ENCODE measurements at regions not wholly inside any gene's neighbourhood (a gene's known extent, or its start where the extent isn't known, plus 50 kb on each side); places are given as distances from the start of the nearest gene placed in this dataset.
A peak's percentile ranks its signal among the peaks of the same experiment; 100 is the strongest.

- Mint-ChIP-seq H3K27ac (ENCODE audit: low read depth, unreplicated experiment) (no peak overlapping the region), H3K4me3 (ENCODE audit: unreplicated experiment) (no peak overlapping the region), H3K27me3 (ENCODE audit: insufficient read depth, unreplicated experiment) (peaks cover 48% of the 10 kb centered on the region), H3K9me3 (ENCODE audit: unreplicated experiment) (no peaks in the 10 kb centered on the region), H3K4me1 (ENCODE audit: insufficient read depth, unreplicated experiment) (no peaks in the 10 kb centered on the region), H3K36me3 (ENCODE audit: insufficient read depth, unreplicated experiment) (no peaks in the 10 kb centered on the region)
- BruUV-seq (replicated peaks), result no TSS peak
- peak; percentile 7 for DNase-seq (ENCODE audit: unreplicated experiment)
- intact Hi-C loops (cut with micrococcal nuclease), result no loop called here
- CTCF ChIA-PET, result no interaction called here
- POLR2A ChIA-PET, result no interaction called here
- TF ChIP-seq, protein P1, sequence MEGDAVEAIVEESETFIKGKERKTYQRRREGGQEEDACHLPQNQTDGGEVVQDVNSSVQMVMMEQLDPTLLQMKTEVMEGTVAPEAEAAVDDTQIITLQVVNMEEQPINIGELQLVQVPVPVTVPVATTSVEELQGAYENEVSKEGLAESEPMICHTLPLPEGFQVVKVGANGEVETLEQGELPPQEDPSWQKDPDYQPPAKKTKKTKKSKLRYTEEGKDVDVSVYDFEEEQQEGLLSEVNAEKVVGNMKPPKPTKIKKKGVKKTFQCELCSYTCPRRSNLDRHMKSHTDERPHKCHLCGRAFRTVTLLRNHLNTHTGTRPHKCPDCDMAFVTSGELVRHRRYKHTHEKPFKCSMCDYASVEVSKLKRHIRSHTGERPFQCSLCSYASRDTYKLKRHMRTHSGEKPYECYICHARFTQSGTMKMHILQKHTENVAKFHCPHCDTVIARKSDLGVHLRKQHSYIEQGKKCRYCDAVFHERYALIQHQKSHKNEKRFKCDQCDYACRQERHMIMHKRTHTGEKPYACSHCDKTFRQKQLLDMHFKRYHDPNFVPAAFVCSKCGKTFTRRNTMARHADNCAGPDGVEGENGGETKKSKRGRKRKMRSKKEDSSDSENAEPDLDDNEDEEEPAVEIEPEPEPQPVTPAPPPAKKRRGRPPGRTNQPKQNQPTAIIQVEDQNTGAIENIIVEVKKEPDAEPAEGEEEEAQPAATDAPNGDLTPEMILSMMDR (IDR thresholded peaks at IDR 0.05; ENCODE audit: unreplicated experiment), result no peak
These were observed 722.6 kb upstream of the KIF2B start for GRCh38 chr17:53100126-53100525.

DNA sequence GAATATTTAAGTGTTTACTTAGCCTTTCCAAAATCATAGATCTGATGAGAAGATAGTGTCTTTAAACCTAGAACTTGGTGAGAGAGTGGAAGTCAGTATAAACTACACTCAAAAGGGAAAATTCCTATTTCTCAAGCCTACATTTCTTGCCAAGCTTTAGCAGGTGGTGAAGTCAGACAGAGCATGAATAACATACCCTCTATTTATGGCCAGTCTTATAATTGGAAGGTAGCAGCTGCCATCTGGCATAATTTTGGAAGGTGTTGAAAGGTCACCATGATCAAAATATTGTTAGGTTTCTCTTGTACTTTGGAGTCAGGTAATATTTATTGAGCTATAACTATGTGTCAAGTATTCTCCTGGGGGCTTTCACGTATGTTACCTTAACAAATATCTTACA is 729.3 kb upstream of the KIF2B start:
- Mint-ChIP-seq H3K27me3 (ENCODE audit: insufficient read depth, unreplicated experiment) (peaks cover 92% of the 10 kb centered on the region), H3K4me1 (ENCODE audit: insufficient read depth, unreplicated experiment) (no peaks in the 10 kb centered on the region), H3K4me3 (ENCODE audit: unreplicated experiment) (no peak overlapping the region), H3K36me3 (ENCODE audit: insufficient read depth, unreplicated experiment) (no peaks in the 10 kb centered on the region), H3K9me3 (ENCODE audit: unreplicated experiment) (no peaks in the 10 kb centered on the region), H3K27ac (ENCODE audit: low read depth, unreplicated experiment) (no peak overlapping the region)
- ChIA-PET POLR2A (no interaction called here), CTCF (no interaction called here)
- intact Hi-C loops (cut with micrococcal nuclease), result no loop called here
- no peak for DNase-seq (ENCODE audit: unreplicated experiment)
- TF ChIP-seq, protein P1 (IDR thresholded peaks at IDR 0.05; ENCODE audit: unreplicated experiment), result no peak
- no TSS peak for BruUV-seq (replicated peaks)

DNA sequence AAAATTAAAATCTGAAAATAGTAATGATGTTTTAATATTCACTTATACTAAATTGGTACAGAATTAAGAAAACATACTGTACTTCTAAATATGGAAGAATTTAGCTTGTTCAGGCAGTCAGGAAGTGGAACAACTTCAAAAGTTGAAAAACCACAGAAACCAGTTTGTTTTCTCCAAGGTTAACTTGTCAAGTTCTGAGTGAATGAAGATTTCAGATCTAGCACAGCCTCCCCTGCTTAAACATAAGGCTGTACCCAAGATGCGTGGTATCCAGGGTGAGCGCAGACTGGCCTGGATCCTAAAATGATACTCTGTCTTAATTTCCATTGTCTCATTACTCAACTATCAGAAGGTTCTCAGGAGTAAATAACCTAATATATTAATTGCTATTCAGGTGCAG is 730.7 kb upstream of the KIF2B start:
- TF ChIP-seq, protein P1 (IDR thresholded peaks at IDR 0.05; ENCODE audit: unreplicated experiment), result no peak
- intact Hi-C loops (cut with micrococcal nuclease), result no loop called here
- peaks cover 92% of the 10 kb centered on the region for H3K27me3 Mint-ChIP-seq (ENCODE audit: insufficient read depth, unreplicated experiment)
- H3K4me1 Mint-ChIP-seq (ENCODE audit: insufficient read depth, unreplicated experiment), result no peaks in the 10 kb centered on the region
- BruUV-seq (replicated peaks), result no TSS peak
- H3K27ac Mint-ChIP-seq (ENCODE audit: low read depth, unreplicated experiment), result no peak overlapping the region
- no peaks in the 10 kb centered on the region for H3K9me3 Mint-ChIP-seq (ENCODE audit: unreplicated experiment)
- CTCF ChIA-PET, result no interaction called here
- no peak for DNase-seq (ENCODE audit: unreplicated experiment)
- POLR2A ChIA-PET, result no interaction called here
- no peaks in the 10 kb centered on the region for H3K36me3 Mint-ChIP-seq (ENCODE audit: insufficient read depth, unreplicated experiment)
- no peak overlapping the region for H3K4me3 Mint-ChIP-seq (ENCODE audit: unreplicated experiment)

GRCh38 chr17:53090770-53091169 is 732.0 kb upstream of the KIF2B start:
- no TSS peak for BruUV-seq (replicated peaks)
- CTCF ChIA-PET, result no interaction called here

More at GRCh38 chr17:53090770-53091169, 732.0 kb upstream of the KIF2B start:
- Mint-ChIP-seq H3K36me3 (ENCODE audit: insufficient read depth, unreplicated experiment) (no peaks in the 10 kb centered on the region), H3K4me3 (ENCODE audit: unreplicated experiment) (no peak overlapping the region), H3K27me3 (ENCODE audit: insufficient read depth, unreplicated experiment) (peaks cover 92% of the 10 kb centered on the region), H3K4me1 (ENCODE audit: insufficient read depth, unreplicated experiment) (no peaks in the 10 kb centered on the region), H3K27ac (ENCODE audit: low read depth, unreplicated experiment) (no peak overlapping the region), H3K9me3 (ENCODE audit: unreplicated experiment) (no peaks in the 10 kb centered on the region)
- no peak for DNase-seq (ENCODE audit: unreplicated experiment)
- intact Hi-C loops (cut with micrococcal nuclease), result no loop called here
- POLR2A ChIA-PET, result no interaction called here
- TF ChIP-seq, protein P1 (IDR thresholded peaks at IDR 0.05; ENCODE audit: unreplicated experiment), result no peak
